GM18873 (cell line): ENCODE measurements at regions not wholly inside any gene's neighbourhood (a gene's known extent, or its start where the extent isn't known, plus 50 kb on each side); places are given as distances from the start of the nearest gene placed in this dataset.
"Not testable (repeated sequence)": the region's sequence is repeated elsewhere in the genome, so short reads cannot be mapped to it uniquely, and the experiment has no call there.

Experiments
- ATAC-seq: cut with Tn5 transposase; IDR thresholded peaks from one replicate; pipeline ENCODE4 v1.9.1; 2021; ENCODE audit warnings: mild to moderate bottlenecking, moderate library complexity, moderate number of reproducible peaks; ENCODE audit not compliant: unreplicated experiment, low FRiP score

DNA sequence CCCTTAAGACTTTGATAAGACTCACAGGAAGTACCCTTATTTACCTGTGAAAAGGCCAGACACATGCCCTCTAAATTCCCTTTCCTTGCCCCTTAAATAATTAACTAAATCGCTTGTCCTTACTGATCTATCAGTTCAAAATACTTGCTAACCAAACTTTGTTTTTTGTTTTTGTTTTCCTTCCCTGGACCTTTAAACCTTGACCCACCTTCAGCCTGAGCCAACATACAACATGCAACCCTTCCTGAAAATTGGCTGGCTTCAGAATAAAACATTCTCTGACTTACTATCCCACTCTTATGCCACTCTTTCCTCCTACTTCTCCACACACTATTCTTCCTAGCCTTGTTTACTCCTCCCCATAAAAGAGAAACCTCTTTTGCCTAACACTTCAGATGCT, 448.1 kb upstream of the TRAM1L1 start:
- ATAC-seq: no peak

DNA sequence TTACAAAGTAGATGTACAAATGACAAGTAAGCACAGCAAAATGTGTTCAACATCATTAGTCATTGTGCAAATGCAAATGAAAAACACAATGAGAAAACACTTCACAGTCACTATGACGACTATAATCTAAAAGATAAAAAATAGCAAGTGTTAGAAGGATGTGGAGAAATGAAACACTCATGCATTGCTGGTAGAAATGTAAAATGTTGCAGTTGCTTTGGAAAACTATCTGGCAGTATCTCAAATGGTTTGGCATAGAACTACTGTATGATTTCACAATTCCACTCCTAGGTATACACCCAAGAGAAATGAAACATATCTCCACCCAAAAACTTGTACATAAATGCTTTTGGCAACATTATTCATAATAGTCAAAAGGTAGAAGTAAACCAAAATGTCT, 459.7 kb upstream of the TRAM1L1 start:
- ATAC-seq: no peak

DNA sequence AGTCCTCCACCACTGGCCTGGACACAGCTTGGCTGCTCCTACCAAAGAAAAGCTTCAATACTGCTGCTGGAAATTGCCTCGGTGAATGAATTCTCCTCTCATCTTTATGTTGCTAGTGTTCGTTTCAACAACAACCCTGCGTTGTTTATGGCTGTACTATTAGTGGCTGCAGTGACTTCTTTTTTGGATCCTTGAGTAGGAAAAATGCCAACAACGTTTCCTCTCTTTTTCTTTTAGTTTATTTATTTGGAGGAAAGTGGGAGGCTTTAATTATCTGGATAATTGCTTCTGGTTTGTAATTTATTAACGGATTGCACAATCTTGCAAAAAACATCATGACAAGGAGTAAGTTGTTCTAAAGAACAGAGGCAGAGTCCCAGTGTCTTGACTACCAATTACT, 464.1 kb upstream of the TRAM1L1 start:
- ATAC-seq: no peak

DNA sequence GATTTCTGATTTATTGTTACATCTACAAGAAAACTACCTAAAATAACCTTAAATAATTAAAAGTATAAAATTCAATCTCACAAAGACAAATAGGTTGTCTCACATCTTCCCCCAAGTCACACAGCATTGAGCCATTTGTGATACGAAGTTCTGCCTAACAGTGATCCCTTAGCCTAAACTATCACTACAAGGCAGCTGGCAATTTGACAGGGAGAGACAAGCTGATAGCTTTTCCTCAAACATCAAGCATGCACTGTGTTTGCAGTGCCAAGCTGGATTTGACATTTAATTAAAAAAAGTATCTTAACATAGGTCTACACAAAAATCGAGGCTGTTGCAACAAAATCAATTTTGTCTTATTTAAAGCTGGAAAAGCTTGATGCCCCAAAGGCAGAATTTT, 464.7 kb upstream of the TRAM1L1 start:
- ATAC-seq: no peak

DNA sequence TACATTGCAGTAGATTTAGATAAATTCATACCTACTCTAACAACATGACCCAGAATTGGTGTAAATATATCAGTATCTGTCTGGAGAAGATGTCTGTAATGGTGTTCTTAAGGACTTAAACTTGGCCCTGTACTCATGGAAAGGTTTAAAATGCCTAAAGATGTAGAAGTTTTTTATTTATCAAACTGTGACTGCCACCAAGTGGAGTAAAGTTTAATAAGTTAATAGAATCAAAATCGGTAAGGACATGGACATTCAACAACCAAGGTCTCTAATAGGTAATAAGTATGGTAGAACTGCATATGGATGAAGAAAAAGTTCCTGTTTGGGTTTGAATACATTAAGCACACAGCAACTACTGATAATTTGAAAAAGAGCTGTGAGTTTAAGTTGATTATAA, 474.0 kb upstream of the NDST3 start:
- no peak for ATAC-seq

DNA sequence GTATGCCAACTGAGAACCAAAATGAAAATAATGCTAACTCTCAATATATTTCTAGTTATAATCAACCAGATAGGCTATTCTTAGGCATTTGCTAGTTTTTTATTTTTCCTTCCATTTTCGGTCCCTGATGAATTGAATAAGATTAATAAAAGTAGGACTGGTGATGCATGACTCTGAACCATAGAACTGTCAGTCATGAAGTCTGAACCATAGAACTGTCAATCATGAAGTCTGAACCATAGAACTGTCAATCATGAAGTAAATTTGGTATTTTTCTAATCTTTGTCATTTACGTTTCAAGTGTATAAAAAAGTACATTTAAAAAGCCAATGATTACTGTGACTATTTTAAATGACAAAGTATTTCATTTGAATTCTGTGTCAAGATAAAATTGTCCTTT, 460.2 kb upstream of the NDST3 start:
- ATAC-seq: no peak

DNA sequence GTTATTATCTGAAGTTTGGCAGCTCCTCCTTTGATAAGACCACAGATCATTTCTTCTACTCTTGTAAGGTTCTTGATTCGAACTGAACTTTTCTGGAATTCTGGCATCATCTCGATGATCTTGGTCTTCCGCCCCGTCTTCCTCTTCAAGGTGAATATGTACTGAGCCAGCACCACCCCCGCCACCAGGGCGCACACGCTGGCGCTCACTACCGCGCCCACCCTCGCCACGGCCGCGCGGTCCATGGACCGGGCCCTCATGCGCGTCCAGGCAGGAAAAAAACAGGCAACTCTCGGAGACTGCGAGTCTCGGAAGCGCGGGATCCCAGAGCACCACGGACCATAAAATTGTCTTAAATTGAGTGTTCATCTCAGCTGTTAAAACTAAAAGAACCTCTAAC, 458.4 kb upstream of the NDST3 start:
- ATAC-seq: no peak

DNA sequence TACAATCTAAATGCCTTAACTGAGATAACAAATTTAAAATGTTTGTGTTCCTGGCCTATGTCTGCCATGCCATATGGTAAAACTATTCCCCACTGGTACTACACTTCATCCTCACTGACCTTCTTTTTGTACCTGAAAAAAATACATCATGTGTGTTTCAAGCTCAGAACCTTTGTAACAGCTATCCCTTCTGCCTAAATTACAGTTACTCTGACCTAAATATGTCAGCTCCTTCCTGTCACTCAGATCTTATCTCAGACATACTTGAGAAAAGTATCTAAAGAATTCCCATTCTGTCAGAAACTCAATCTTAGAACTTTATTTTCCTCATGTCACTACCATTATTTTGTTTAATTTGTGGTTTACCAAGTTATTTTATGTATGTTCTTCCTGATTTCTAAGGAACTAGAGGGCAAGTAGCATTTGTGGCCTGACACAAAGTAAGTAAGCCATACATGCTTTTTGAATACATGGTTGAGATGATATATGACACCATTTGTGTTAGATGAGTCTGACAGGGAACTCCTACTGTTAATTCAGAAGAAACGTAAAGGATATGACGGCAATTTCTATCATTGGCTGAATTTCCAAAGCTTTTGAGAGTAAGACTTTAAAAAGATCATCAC, 456.5 kb upstream of the NDST3 start:
- ATAC-seq: no peak

DNA sequence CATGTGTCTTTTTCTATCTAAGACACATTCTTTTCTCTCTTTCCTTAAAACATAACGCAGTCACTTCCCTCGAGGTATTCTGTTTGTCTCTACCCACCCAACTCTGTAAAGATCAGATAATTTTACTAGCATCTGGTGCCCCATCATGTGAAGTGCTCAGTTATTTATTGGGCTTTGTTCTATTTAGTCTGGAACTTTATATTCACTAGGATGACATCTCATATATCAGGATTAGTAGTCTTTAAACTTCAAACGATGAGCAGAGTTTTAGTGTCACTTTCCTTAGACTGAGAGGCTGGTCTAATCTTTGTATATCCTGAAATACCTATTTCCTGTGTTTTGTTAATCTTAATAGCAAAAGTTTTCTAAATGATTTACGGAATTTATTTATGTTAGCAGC, 445.5 kb upstream of the NDST3 start:
- no peak for ATAC-seq

DNA sequence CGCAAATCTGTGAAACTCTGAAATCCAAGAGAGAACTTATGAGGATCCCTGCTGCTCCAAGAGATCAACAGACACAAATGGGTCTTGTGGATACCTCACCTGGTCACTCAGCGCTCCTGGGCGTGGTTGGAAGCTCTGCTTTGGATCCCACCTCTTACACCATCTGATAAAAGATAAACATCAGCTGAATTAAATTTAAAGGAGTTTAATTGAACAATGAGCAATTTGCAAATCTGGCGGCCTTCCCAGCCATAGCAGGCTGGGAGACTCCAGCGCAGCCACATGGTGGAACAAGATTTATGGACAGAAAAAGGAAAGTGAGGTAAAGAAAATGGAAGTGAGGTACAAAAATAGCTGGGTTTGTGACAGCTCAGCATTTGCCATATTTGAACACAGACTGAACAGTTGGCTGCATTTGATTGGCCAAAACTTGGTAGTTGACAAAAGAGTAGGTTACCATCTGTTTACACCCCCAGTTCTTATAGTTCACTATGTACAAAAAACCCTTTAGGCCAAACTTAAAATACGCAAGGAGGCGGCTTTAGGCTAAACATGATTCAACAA, 437.3 kb upstream of the NDST3 start:
- ATAC-seq: no peak

DNA sequence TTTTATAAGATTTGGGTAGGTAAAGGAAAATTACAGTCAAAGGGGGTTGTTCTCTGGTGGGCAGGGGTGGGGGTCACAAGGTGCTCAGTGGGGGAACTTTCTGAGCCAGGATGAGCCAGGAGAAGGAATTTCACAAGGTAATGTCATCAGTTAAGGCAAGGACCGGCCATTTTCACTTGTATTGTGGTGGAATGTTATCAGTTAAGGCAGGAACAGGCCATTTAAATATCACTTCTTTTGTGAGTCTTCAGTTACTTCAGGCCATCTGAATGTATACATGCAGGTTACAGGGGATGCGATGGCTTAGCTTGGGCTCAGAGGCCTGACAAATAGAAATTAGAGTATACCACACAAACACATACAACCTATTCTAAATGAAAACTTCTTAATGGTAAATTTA, 434.9 kb upstream of the NDST3 start:
- not testable (repeated sequence) for ATAC-seq

DNA sequence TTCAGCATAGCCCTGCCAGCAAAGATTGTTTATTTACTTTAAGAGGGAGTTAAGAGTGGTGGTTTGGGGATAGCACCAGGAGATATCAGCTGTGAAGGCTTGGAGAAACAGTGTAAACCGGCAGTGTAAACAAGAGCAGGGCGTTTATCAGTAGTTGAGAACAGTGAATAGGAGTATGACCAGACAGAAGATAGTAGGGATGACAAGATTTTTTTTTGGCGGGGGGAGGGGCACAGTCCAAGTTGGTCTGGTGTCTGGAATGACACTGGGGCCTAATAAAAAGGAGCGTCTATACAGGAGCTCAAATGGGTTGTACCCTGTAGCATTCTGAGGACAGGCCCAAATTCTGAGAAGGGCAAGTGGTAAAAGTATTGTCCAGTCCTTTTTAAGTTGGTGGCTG, 433.4 kb upstream of the NDST3 start:
- ATAC-seq: not testable (repeated sequence)

DNA sequence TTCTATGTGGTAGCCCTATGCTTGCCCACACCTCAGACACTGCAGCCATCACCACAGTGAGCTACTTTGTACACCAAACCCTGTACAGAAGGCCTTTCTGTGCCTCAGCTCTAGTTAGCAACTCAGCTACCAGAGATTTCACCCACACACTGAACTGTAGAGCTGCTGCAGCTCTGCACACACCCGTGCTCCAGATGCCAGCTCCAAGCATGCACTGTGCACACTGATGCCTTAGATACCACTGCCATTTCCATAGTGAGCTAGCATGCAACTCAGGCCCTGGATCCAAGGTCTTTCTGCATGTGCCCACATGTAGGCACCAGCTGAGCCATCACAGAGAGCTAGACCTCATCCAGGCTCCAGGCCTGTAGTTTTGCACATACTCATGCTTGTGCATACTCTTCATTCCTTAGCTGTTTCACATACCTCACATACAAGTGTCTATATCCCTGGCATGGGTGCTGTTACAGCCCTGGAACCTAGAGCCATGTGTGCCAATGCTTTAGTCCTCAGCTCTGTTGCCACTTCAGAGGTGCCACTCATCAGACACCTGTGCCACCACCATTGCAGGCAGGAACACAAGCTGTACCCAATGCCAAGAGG, 423.5 kb upstream of the NDST3 start:
- no peak for ATAC-seq

DNA sequence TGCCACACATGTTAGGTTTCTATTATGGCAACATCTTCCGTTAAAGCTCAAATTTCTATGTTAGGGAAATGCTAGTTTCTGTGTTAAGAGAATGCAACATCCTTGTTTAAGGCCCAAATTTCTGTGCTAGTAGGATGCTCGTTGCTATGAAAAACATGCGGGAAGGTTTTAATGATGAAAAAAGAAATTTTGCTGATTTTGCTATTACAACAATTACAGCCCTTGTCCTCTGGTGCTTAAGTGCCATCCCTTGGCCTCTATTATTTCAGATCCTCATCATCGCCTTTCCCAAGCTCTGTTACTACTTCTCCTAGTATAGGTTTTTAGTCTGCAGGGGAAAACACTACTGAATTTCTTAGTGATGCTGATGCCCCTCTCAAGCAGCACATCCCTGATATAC, 412.6 kb upstream of the NDST3 start:
- no peak for ATAC-seq

DNA sequence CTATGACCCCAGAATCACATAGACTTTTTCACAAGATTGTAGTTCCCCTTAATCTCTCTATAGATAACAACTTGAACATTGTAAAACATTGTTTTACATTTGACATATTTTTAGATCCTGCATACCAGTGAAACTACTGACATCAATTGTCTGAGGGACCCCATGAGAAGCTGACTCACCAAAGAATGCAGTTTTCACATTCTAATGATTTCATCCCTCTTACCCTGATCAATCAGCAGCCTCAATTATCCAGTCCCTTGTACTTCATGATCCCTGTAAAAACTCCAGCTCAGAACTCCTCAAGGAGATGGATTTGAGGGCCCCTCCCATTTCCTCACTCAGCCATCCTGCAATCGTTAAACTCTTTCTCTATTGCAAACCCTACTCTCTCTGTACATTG, 411.0 kb upstream of the NDST3 start:
- ATAC-seq: no peak

DNA sequence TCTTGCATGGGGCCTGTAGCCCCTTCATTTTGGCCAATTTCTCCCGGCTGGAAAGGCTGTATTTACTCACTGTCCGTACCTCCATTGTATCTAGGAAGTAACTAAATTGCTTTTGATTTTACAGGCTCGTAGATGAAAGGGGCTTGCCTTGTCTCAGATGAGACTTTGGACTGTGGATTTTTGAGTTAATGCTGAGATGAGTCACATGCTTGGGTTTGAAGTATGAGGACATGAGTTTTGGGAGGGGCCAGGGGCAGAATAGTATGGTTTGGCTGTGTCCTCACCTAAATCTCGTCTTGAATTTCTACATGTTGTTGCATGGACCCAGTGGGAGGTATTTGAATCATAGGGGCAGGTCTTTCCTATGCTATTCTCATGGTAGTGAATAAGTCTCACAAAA, 407.6 kb upstream of the NDST3 start:
- no peak for ATAC-seq

DNA sequence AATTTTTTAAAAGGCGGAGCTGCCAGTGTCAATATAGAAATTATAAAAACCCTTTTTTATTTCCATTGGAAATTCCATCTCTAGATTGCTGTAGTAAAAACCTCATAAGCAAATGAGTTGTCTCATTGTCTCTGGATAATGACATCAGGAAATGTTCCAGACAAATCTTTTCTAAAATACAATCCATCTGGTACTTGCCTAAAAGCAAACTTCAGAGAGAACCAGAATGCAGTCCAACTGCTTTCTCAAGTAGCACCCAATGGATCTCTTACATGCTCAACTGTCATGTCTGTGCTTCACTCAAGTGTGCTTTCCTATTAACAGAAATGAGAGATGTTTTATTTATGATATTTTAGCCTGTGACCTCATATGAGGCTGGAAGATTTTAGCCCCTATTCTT, 399.6 kb upstream of the NDST3 start:
- ATAC-seq: no peak

DNA sequence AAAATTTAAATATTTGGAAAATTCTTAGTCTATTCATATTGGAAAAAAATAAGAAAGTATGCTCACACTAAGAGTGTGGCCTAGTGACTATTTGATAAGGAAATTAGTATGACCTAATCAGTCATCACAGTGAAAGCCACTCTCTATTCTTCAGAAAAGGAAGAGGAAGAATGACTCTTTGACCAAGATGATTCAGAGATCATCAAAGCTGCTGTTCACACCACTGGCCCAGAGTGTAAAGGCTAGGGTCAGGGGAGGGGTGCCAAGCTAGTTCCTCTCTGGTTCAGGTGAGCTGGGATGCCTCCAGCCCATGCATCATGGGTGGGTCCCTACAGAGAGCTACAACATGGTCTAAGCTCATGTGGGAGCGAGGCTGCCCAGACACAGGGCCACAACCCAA, 396.9 kb upstream of the NDST3 start:
- no peak for ATAC-seq

DNA sequence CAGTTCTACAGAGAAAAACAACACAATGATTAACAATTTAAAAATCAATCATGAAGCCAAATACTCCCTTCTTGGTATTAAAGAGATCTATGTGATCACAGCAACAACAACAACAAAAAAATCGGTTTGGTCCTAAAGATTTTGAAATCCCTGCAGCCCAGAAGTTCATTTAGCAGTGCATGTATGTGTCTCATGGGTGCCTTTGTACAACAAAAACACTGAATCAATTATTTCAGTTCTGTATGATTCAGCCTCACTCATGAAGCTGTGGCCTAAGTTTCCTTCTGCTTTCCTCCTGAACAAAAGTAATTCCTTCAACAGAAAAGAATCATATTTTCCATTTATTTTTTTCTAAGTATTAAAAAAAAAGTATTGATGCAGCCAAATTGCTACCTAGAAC, 393.4 kb upstream of the NDST3 start:
- ATAC-seq: no peak

DNA sequence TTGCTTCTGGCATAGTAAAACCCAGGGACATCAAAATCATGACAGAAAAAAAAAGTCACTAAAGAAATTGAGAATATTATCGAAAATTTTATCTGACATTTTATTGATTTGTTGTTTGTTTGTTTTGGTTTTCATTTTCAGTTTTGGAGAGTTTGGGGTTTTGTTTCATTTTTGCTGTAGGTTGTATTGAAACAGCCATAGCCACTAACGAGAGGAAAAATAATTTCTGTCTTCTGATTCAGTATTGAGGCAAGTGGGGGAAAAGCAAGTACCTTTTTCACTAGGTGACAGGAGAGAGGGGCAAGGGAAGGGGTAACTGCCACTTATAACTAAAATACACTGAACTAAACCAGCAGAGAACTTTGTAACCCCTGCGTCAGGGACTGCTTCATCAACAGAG, 392.8 kb upstream of the NDST3 start:
- no peak for ATAC-seq

DNA sequence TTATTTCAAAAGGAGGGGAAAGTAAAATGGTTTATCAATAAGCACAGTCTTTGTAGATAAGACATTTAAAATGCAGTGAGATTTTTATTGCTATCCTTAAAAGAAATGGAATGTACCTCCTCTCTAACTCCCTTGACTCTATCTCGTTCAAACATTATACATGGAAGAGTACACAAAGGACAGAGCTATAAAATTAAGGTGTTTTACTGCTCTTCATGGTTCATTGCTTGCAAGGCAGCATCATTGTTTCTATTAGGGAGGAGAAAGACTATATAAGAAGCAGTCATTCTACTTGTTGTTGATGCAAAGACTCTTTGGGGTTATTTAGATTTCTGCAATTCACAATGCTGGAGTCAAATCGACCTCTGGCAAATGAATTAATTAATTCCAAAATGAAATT, 380.2 kb upstream of the NDST3 start:
- no peak for ATAC-seq

DNA sequence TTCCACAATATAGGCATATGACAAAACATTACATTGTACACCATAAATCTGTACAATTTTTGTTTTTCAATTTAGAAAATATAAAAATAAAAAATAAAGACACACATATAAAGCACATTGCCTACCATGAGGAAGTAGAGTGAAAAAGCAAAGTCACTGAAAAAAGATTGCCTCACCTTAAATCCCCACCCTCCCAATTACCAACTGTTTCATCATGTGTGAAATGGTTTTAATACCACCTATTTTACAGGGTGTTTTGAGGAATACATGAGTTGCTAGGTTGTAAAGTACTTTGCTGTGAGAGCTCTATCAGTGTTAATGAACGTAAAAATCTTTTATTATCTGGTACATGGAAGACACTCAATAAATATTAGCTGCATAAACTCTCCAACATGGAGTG, 373.6 kb upstream of the NDST3 start:
- no peak for ATAC-seq
